Hematopoietic multipotent progenitor cell (in vitro differentiated cells): ENCODE measurements at regions not wholly inside any gene's neighbourhood (a gene's known extent, or its start where the extent isn't known, plus 50 kb on each side); places are given as distances from the start of the nearest gene placed in this dataset.
"Not testable (repeated sequence)": the region's sequence is repeated elsewhere in the genome, so short reads cannot be mapped to it uniquely, and the experiment has no call there.

ENCODE experiments used
- DNase-seq, 3 donors: peaks; one replicate each; pipeline ENCODE4 v3.0.0-alpha.2; 2011 to 2015; ENCODE audit warnings: low read depth in 2 of 3, low spot score in 2 of 3

DNA sequence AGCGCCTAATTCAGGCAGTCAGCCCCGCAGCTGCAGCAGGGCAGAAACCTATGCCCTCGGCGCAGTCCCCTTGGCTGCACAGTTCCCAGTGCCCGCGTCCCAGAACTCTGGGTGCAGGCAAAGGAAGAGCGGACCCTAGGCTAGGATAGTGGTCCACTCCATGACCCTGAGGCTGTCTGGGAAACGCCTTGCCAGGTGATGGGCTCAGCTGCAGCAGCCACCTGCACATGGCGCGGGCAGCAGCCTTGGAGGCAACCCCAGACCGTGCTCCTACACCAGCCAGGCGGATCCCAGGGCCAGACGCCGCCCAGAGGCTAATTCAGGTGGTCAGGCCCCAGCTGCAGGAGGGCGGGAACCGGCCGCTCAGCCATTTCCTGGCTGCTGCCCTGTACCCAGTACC, 83.0 kb downstream of the POTEC start:
- DNase-seq, result not testable (repeated sequence)

- DNase-seq, result not testable (repeated sequence)
Observed at GRCh38 chr18:14459826-14460225, 83.6 kb downstream of the POTEC start.

GRCh38 chr18:14458009-14458945, 85.1 kb downstream of the POTEC start:
- peak in 1 of 3 donors; percentile 28 for DNase-seq

- DNase-seq, result peak in 1 of 3 donors; percentile 4
Observed at GRCh38 chr18:14450637-14451009, 92.8 kb downstream of the POTEC start.

DNA sequence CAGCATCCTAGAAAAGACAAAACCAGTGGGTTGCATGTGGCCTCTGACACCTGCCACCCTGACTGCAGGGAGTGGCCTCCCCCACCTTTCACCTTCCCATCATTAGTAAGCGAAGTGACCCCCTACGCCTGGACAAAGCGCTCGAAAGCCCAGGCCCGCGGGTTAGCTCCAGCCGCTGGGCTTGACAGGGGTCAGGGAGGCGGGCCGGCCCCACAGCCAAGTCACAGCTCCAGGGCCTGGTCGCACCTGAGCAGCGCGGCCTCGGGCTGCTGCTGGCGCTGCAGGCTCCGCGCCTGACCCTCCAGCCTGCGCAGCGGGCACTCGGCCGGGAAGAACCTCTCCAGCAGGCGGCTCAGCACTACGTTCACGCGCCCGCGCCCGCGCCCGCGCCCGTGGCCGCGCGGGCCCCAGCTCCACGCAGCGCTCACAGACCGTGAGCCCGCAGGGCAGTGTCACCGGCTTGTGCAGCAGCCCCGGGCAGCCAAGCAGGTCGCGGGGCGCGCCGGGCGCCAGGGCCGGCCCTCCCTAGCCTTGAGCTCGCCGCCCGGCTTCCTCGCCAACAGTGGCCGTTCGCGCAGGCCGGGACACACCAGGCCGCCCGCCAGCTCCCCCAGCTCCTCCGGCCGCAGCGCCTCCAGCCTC, 93.3 kb downstream of the POTEC start:
- DNase-seq, result peak in 2 of 3 donors; percentile 17 to 38

DNA sequence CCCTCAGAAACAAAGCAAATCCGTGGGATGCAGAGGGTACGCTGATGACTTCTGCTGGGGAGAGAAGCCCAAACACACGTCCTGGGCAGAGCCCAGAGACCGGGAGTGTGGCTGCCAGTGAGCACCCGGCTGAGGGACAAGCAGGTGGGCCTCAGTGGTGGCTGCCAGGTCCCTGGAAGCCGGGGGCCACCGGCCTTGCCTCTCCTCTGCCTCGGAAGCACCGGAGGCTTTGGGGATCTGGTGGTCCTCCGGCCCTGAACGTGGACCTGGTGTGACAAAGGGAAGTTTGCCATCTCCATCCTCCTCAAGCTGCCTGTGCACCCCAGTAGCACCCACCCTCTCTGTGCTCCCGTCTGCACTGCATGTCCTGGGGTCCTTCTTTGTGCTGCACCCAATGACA, 94.3 kb downstream of the POTEC start:
- not testable (repeated sequence) for DNase-seq

DNA sequence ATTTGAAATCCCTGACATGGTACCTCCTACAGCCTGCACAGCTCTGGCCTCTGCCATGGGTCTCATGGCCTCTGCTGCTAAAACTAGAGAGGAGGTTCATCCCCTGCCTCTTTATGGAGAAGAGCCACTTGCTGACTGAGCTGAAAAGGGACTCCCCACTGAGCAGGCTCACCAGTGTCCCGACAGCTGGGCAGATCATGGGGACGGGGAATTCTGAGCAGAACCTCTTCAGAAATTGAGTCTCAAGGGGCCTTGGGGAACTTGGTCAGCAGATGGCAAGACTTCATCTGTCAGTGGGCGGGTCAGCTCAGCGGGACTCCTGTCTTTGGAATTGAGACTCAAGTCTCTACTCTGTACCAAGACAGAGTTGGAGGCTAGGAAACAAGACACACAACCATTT, 95.7 kb downstream of the POTEC start:
- not testable (repeated sequence) for DNase-seq

DNA sequence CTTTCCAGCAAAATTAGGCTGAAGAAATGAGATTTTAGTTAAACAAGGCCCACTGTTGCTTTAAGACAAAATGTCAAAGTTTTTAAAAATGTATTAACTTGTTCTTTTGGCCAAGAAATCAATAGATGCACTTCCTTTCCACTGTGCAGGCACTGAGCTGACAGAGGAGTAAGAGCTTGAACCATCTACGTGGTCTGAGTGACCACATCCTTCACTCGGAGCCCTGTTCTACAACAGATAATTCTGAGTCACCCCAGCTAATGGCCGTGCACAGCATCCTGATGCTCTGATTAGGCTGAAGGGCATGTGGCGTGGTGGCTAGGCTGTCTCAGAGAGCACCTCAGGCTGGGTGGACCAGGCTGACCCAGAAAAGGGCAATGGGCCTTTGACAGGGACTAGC, 107.9 kb downstream of the POTEC start:
- not testable (repeated sequence) for DNase-seq

DNA sequence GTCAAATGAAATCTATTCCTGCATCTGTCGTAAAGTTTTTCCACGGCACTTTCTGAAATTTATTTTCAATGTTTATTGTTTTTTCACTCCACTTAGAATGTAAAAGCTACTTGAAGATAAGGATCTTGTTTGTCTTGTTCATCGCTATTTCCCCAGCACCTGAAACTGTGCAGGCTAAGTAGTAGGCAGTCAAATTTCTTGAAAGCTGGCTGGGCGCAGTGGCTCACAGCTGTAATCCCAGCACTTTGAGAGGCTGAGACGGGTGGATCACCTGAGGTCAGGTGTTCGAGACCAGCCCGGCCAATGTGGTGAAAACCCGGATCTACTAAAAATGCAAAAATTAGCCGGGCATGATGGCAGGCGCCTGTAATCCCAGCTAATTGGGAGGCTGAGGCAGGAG, 111.0 kb downstream of the POTEC start:
- DNase-seq, result not testable (repeated sequence)

GRCh38 chr18:14431031-14431521, 112.3 kb downstream of the POTEC start:
- peak; percentile 25 to 45 (median 34) for DNase-seq

GRCh38 chr18:14415806-14416205, 127.6 kb downstream of the POTEC start:
- peak in 1 of 3 donors; percentile 8 for DNase-seq

- not testable (repeated sequence) for DNase-seq
Observed at GRCh38 chr18:14415399-14415798, 128.0 kb downstream of the POTEC start.

DNA sequence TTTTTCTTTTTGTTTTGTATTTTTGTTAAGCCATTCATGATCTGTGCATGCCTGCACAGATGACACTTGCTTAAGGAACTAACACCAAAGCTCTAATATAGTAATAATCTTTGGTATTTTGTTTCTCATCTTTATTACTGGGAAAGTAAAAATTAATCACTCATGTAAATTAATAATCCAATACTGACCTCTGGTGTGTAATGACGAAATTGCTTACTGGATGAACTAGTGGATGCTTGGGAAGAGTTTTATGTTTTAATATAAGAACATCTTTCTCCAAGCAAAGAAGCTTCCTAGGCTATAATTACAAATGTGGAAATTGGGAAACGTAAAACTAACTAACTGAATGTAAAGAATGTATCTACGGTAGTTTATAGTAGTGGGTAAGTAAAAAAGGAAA, 147.9 kb downstream of the POTEC start:
- DNase-seq, result not testable (repeated sequence)

GRCh38 chr18:14393563-14394103, 149.8 kb downstream of the POTEC start:
- DNase-seq, result not testable (repeated sequence)

DNA sequence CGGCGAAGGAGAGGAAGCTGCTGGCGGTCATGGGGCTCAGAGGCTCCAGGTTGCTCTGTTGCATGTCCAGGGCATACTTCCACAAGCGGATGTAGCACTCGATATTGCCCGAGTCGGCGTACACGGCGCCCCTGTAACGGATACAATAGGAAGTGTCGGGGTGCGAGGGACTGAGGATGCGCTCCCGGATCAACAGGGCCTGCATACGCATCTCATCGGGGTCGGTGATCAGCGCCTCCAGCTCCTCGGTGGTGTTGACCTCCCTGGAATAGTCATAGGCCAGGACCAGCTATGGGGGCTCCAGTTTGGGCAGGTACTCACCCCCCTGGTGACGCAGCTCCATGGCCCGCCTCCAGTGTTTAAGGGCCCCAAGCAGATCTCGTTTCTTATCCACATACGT, 150.8 kb downstream of the POTEC start:
- not testable (repeated sequence) for DNase-seq

- DNase-seq, result not testable (repeated sequence)
Observed at GRCh38 chr18:14384961-14385360, 158.4 kb downstream of the POTEC start.

DNA sequence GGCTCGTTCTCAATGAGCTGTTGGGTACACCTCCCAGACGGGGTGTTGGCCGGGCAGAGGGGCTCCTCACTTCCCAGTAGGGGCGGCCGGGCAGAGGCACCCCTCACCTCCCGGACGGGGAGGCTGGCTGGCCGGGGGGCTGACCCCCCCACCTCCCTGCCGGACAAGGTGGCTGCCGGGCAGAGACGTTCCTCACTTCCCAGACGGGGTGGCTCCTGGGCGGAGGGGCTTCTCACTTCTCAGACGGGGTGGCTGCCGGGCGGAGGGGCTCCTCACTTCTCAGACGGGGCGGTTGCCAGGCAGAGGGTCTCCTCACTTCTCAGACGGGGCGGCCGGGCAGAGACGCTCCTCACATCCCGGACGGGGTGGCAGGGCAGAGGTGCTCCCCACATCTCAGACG, 160.7 kb downstream of the POTEC start:
- DNase-seq, result not testable (repeated sequence)

DNA sequence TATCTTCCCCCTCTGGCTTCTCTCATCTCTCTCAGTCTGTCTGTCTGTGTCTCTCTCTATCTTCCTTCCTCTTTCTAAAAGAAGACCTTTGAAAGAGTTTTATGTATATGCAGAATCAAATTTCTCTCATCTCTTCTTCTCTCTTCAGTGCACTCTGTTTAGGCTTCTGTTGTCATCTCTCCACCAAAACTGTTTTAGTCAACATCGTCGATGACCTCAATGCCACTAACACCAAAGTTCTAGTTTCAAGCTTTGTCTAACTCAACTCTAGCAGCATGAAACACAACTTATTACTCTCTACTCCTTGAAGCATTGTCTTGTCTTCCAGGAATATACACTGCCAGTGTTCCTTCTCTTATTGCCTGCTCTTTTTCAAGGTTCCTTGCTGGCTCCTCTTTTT, 163.9 kb downstream of the POTEC start:
- DNase-seq, result not testable (repeated sequence)

DNA sequence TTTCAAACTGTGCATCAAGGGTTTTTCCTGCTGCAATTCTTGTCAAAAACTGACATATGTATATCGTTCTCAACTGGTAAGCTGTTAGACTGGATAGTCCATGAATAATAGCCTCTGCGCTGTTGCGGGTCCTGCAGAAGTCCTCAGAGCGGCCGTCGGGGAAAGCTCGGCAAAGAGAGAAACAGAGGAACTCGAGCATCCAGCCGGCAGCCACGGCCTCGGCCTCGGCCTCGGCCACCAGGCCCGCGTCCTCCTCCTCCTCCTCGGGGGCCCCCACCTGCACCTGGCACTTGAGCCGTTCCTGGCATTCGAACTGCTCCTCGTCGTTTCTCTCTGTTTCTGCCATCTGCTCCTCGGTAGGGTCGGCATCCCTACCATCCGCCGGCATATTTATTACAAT, 165.0 kb downstream of the POTEC start:
- not testable (repeated sequence) for DNase-seq

DNA sequence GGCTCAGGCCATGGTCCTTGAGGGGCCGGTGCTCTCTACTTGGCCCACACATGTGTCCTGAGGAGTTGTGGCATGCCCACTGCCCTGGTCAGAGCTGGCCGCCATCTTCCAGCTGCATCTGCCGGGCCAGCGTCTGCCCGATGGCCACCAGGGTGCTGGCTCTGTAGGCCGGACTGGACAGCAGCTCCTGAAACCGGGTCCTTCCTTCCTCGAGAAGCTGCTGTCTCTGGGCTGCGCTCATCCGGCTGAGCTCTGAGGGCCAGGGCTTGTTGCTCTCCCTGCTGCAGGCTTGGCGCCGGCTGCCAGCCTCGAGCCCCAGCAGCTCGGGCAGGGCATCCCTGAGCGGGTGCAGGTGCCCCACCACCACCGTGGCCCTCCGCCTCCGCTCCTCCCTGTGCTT, 182.1 kb downstream of the POTEC start:
- not testable (repeated sequence) for DNase-seq

DNA sequence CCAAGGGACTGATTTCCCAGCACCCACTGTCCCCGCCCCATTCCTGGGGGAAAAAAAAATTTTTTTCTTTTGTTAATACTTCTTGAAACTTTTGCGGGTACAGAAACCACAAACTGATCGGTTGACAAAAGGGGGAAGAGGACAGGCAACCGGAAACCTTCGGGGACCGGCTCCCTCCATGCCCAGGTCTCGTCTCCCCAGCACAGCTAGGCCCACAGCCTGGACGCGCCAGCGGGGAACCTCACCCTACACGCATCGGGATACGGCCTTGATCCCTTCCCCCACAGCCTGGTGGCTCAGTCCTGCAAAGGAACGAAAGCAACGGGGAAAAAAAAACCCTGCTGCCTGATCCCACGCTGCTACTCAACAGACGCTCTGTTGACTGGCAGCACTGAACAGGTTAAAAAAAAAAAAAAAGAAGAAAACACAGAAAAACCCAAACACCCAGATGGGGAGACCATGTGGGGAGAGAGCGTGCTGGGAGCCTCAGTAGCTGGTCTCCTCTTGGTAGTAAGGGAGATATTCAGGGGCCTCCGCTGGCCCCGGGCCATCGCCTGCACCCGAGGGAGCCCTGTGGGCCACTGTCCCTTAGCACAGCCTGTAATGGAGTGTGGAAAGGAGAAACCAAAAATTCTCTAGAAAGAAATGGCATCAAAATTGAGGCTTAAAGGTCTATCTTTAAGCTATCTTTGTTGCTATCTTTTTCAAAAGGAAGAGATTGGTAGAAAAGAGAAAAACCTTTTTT, 185.7 kb downstream of the POTEC start:
- not testable (repeated sequence) for DNase-seq
